Osteocyte (in vitro differentiated cells): ENCODE measurements at regions not wholly inside any gene's neighbourhood (a gene's known extent, or its start where the extent isn't known, plus 50 kb on each side); places are given as distances from the start of the nearest gene placed in this dataset.

ENCODE experiments used
- DNase-seq: peaks from one replicate; pipeline ENCODE4 v3.0.0; 2021; ENCODE audit warnings: mixed read lengths; ENCODE audit not compliant: unreplicated experiment; ENCODE audit errors: extremely low spot score
- H3K27ac Mint-ChIP-seq: one replicate; pipeline ENCODE4 v1.8.0; 2021; ENCODE audit warnings: mild to moderate bottlenecking, mixed read lengths; ENCODE audit not compliant: unreplicated experiment
- H3K27me3 Mint-ChIP-seq: one replicate; pipeline ENCODE4 v1.8.0; 2021; ENCODE audit warnings: mixed read lengths; ENCODE audit not compliant: unreplicated experiment
- H3K36me3 Mint-ChIP-seq: one replicate; pipeline ENCODE4 v1.8.0; 2021; ENCODE audit warnings: mixed read lengths; ENCODE audit not compliant: unreplicated experiment
- H3K4me1 Mint-ChIP-seq: one replicate; pipeline ENCODE4 v1.8.0; 2021; ENCODE audit warnings: mixed read lengths; ENCODE audit not compliant: unreplicated experiment
- H3K4me3 Mint-ChIP-seq: one replicate; pipeline ENCODE4 v1.8.0; 2021; ENCODE audit warnings: mild to moderate bottlenecking, moderate library complexity, mixed read lengths; ENCODE audit not compliant: unreplicated experiment
- H3K9me3 Mint-ChIP-seq: one replicate; pipeline ENCODE4 v1.8.0; 2021; ENCODE audit warnings: mixed read lengths; ENCODE audit not compliant: unreplicated experiment
- TF ChIP-seq, protein P1 (sequence below): fragments of 200-600 bp; sonication (generic); IDR thresholded peaks from 2 replicates; pipeline ENCODE4 v1.5.0; 2021; ENCODE audit warnings: antibody characterized with exemption, mild to moderate bottlenecking, moderate library complexity

- Mint-ChIP-seq H3K4me1 (no peaks in the 10 kb centered on the region), H3K4me3 (no peak overlapping the region), H3K27ac (no peak overlapping the region), H3K9me3 (peaks cover 8% of the 10 kb centered on the region), H3K36me3 (peaks cover 3% of the 10 kb centered on the region), H3K27me3 (no peaks in the 10 kb centered on the region)
- TF ChIP-seq, protein P1, sequence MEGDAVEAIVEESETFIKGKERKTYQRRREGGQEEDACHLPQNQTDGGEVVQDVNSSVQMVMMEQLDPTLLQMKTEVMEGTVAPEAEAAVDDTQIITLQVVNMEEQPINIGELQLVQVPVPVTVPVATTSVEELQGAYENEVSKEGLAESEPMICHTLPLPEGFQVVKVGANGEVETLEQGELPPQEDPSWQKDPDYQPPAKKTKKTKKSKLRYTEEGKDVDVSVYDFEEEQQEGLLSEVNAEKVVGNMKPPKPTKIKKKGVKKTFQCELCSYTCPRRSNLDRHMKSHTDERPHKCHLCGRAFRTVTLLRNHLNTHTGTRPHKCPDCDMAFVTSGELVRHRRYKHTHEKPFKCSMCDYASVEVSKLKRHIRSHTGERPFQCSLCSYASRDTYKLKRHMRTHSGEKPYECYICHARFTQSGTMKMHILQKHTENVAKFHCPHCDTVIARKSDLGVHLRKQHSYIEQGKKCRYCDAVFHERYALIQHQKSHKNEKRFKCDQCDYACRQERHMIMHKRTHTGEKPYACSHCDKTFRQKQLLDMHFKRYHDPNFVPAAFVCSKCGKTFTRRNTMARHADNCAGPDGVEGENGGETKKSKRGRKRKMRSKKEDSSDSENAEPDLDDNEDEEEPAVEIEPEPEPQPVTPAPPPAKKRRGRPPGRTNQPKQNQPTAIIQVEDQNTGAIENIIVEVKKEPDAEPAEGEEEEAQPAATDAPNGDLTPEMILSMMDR, result no peak
- DNase-seq, result no peak
Observed at GRCh38 chr6:147131532-147132128, 72.6 kb upstream of the STXBP5 start.

DNA sequence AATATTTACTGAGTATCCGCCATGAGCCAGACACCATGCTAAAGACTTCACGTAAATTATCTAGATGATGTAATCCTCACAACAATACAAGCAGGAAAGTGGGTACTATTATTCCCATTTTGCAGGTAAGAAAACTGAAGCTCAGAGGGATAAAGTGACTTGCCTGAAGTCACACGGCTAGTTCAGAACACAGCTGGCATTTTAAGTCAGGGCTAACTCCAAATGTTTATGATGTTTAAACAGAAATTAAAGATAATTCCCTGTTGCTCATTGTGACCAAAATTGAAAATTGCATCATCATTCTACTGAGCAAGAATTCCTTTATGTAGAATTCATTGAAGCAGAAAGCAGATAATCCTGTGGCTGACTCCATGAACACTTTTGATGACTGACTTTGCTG, 71.3 kb upstream of the STXBP5 start:
- TF ChIP-seq, protein P1, result no peak
- no peak overlapping the region for H3K27ac Mint-ChIP-seq
- H3K36me3 Mint-ChIP-seq, result no peaks in the 10 kb centered on the region
- DNase-seq, result no peak
- H3K4me3 Mint-ChIP-seq, result no peak overlapping the region
- H3K27me3 Mint-ChIP-seq, result no peaks in the 10 kb centered on the region
- no peaks in the 10 kb centered on the region for H3K4me1 Mint-ChIP-seq
- peaks cover 5% of the 10 kb centered on the region for H3K9me3 Mint-ChIP-seq

GRCh38 chr6:147133669-147134068, 70.5 kb upstream of the STXBP5 start:
- TF ChIP-seq, protein P1, result no peak
- Mint-ChIP-seq H3K27ac (no peak overlapping the region), H3K9me3 (peaks cover 5% of the 10 kb centered on the region), H3K36me3 (no peaks in the 10 kb centered on the region), H3K4me1 (no peaks in the 10 kb centered on the region), H3K27me3 (no peaks in the 10 kb centered on the region), H3K4me3 (no peak overlapping the region)
- DNase-seq, result no peak

DNA sequence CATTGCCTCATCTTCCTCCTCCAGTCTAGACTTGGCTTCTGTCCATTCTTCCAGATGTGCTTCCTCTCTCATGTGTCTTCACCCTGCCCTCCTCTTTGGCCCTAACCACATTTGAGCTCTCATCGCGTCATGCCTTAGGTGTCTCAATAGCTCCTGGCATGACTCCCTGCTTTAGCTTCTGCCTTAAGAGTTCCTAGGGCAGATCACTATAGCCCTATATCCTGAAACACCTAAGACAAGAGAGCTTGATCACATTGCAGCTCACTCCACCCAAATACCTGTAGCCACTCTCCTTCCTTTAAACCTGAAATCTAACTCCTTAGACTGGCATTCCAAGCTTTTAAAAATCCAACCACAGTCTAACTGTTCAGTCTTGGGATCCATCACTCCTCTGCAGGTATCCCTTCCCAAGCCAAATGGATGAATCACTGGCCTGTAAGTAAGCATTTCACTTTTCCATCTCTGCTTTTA, 69.0 kb upstream of the STXBP5 start:
- Mint-ChIP-seq H3K4me3 (no peak overlapping the region), H3K27ac (no peak overlapping the region), H3K9me3 (peaks cover 5% of the 10 kb centered on the region), H3K27me3 (no peaks in the 10 kb centered on the region), H3K36me3 (no peaks in the 10 kb centered on the region), H3K4me1 (no peaks in the 10 kb centered on the region)
- no peak for DNase-seq
- TF ChIP-seq, protein P1, result no peak

GRCh38 chr6:147136057-147136456, 68.2 kb upstream of the STXBP5 start:
- Mint-ChIP-seq H3K36me3 (no peaks in the 10 kb centered on the region), H3K4me1 (no peaks in the 10 kb centered on the region), H3K9me3 (peaks cover 5% of the 10 kb centered on the region), H3K4me3 (no peak overlapping the region), H3K27me3 (no peaks in the 10 kb centered on the region), H3K27ac (no peak overlapping the region)
- no peak for DNase-seq
- TF ChIP-seq, protein P1, result no peak
